ENCODE measurements at regions not wholly inside any gene's neighbourhood (a gene's known extent, or its start where the extent isn't known, plus 50 kb on each side); places are given as distances from the start of the nearest gene placed in this dataset.
"Not testable (repeated sequence)": the region's sequence is repeated elsewhere in the genome, so short reads cannot be mapped to it uniquely, and the experiment has no call there.

DNA sequence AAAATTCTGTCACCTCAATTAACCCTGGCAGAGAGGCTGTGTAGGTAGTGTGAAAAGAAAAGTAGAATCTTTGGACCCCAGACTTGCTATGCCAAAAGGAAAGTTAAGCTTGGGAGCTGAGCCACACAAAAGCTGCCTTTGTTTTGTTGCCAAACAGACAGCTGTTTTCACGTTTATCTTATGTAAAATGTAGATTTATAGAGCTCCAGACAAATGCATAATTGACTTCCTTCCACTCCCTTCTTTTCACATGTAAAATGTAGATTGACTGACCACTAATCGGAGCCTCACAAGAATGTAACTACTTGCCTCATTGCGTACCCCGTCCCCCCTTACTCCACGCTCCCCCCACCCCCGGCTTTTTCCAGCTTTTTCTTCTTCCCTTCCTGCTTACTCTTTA, 2302.2 kb upstream of the RAG2 start:
- Mint-ChIP-seq H3K27ac (no peak overlapping the region), H3K36me3 (no peaks in the 10 kb centered on the region), H3K27me3 (no peaks in the 10 kb centered on the region), H3K4me3 (no peak overlapping the region), H3K9me3 (peaks cover 0 to 18% (median 5%) of the 10 kb centered on the region in 8 donors), H3K4me1 (no peaks in the 10 kb centered on the region)
- Histone ChIP-seq H3K36me3 (ENCODE audit: insufficient read depth, low read length) (no peaks in the 10 kb centered on the region), H3K4me3 (ENCODE audit: low read length in 2 of 2) (no peak overlapping the region), H3K27me3 (ENCODE audit: insufficient read depth, low read length) (no peaks in the 10 kb centered on the region), H3K4me1 (ENCODE audit: insufficient read depth, low read length) (no peaks in the 10 kb centered on the region), H3K27ac (ENCODE audit: low read depth, low read length) (no peak overlapping the region), H3K9me3 (ENCODE audit: control insufficient read depth in 1 of 2, low read length in 2 of 2) (no peaks in the 10 kb centered on the region)
- CTCF ChIA-PET (ENCODE audit: partially characterized antibody): no interaction called here
- DNase-seq: no peak
- POLR2A ChIA-PET (ENCODE audit: partially characterized antibody): interaction anchor here (0.6 kb wide), 1 partner anchor 619 kb away, joined by 3 read pairs; no protein-coding TSS in a partner anchor
- intact Hi-C loops (cut with micrococcal nuclease): no loop called here

DNA sequence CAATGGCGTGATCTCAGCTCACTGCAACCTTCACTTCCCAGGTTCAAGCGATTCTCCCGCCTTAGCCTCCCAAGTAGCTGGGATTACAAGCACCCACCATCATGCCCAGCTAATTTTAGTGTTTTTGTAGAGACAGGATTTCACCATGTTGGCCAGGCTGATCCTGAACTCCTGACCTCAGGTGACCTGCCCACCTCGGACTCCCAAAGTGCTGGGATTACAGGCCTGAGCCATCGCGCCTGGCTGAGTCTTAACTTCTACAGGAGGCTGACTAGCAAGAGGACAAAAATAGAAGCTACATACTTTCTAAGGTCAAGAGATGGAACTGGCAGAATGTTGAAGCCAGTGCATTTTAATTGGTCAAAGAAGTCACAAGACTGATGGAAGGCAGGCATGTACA, 2296.2 kb upstream of the RAG2 start:
- H3K27ac Mint-ChIP-seq; H3K36me3 ChIP-seq (ENCODE audit: insufficient read depth, low read length); DNase-seq; H3K27ac ChIP-seq (ENCODE audit: low read depth, low read length); H3K4me1 ChIP-seq (ENCODE audit: insufficient read depth, low read length); POLR2A ChIA-PET (ENCODE audit: partially characterized antibody); H3K27me3 ChIP-seq (ENCODE audit: insufficient read depth, low read length); H3K9me3 ChIP-seq (ENCODE audit: control insufficient read depth in 1 of 2, low read length in 2 of 2); H3K36me3 Mint-ChIP-seq; H3K4me3 ChIP-seq (ENCODE audit: low read length in 2 of 2); CTCF ChIA-PET (ENCODE audit: partially characterized antibody); H3K4me3 Mint-ChIP-seq; intact Hi-C loops (cut with micrococcal nuclease); H3K4me1 Mint-ChIP-seq; H3K27me3 Mint-ChIP-seq: not testable (repeated sequence)
- H3K9me3 Mint-ChIP-seq: peaks cover 0 to 21% (median 6%) of the 10 kb centered on the region in 8 donors

- no peak overlapping the region for H3K4me3 ChIP-seq (ENCODE audit: low read length in 2 of 2)
- no peaks in the 10 kb centered on the region for H3K27me3 ChIP-seq (ENCODE audit: insufficient read depth, low read length)
- H3K9me3 ChIP-seq (ENCODE audit: control insufficient read depth in 1 of 2, low read length in 2 of 2): no peaks in the 10 kb centered on the region
- H3K4me3 Mint-ChIP-seq: no peak overlapping the region
- no peaks in the 10 kb centered on the region for H3K27me3 Mint-ChIP-seq
- no peak overlapping the region for H3K27ac ChIP-seq (ENCODE audit: low read depth, low read length)
- intact Hi-C loops (cut with micrococcal nuclease): no loop called here
- no peaks in the 10 kb centered on the region for H3K4me1 Mint-ChIP-seq
- CTCF ChIA-PET (ENCODE audit: partially characterized antibody): no interaction called here
- no peaks in the 10 kb centered on the region for H3K4me1 ChIP-seq (ENCODE audit: insufficient read depth, low read length)
- no peak for DNase-seq
- H3K36me3 Mint-ChIP-seq: no peaks in the 10 kb centered on the region
- H3K36me3 ChIP-seq (ENCODE audit: insufficient read depth, low read length): no peaks in the 10 kb centered on the region
- POLR2A ChIA-PET (ENCODE audit: partially characterized antibody): no interaction called here
- H3K27ac Mint-ChIP-seq: no peak overlapping the region
- peaks cover 0 to 7% (median 1%) of the 10 kb centered on the region in 8 donors for H3K9me3 Mint-ChIP-seq
Observed at GRCh38 chr11:38884145-38884865, 2286.3 kb upstream of the RAG2 start.

DNA sequence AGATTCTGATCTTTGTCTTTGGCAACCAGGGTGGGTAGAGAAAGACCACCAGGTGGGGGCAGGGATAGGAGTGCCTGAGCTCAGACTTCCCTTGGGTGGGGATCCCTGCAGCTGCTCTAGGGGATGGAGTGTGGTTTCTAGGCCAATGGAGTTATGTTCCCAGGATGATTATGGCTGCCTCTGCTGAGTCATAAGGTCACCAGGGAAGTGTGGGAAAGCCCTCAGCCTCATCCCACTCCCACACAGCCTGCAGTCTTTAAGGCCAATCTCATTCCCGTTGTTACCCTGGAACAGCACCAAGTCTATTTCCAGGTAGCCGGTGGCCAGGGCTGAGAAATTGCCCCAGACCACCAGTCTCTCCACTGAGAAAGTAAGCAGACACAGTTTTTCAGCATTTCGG, 2269.3 kb upstream of the RAG2 start:
- Histone ChIP-seq H3K4me1 (ENCODE audit: insufficient read depth, low read length) (no peaks in the 10 kb centered on the region), H3K4me3 (ENCODE audit: low read length in 2 of 2) (no peak overlapping the region), H3K27me3 (ENCODE audit: insufficient read depth, low read length) (no peaks in the 10 kb centered on the region), H3K9me3 (ENCODE audit: control insufficient read depth in 1 of 2, low read length in 2 of 2) (no peaks in the 10 kb centered on the region), H3K36me3 (ENCODE audit: insufficient read depth, low read length) (no peaks in the 10 kb centered on the region), H3K27ac (ENCODE audit: low read depth, low read length) (no peak overlapping the region)
- Mint-ChIP-seq H3K27me3 (no peaks in the 10 kb centered on the region), H3K27ac (no peak overlapping the region), H3K4me3 (no peak overlapping the region), H3K9me3 (peaks cover 0 to 32% (median 22%) of the 10 kb centered on the region in 8 donors), H3K36me3 (no peaks in the 10 kb centered on the region), H3K4me1 (no peaks in the 10 kb centered on the region)
- CTCF ChIA-PET (ENCODE audit: partially characterized antibody): no interaction called here
- DNase-seq: no peak
- POLR2A ChIA-PET (ENCODE audit: partially characterized antibody): no interaction called here
- intact Hi-C loops (cut with micrococcal nuclease): no loop called here

- Histone ChIP-seq H3K9me3 (ENCODE audit: control insufficient read depth in 1 of 2, low read length in 2 of 2) (no peaks in the 10 kb centered on the region), H3K4me1 (ENCODE audit: insufficient read depth, low read length) (no peaks in the 10 kb centered on the region), H3K27ac (ENCODE audit: low read depth, low read length) (no peak overlapping the region), H3K36me3 (ENCODE audit: insufficient read depth, low read length) (no peaks in the 10 kb centered on the region), H3K27me3 (ENCODE audit: insufficient read depth, low read length) (no peaks in the 10 kb centered on the region), H3K4me3 (ENCODE audit: low read length in 2 of 2) (no peak overlapping the region)
- no peak for DNase-seq
- H3K27ac Mint-ChIP-seq: no peak overlapping the region
- no peaks in the 10 kb centered on the region for H3K27me3 Mint-ChIP-seq
- ChIA-PET CTCF (ENCODE audit: partially characterized antibody) (no interaction called here), POLR2A (ENCODE audit: partially characterized antibody) (no interaction called here)
- peaks cover 0 to 37% (median 24%) of the 10 kb centered on the region in 8 donors for H3K9me3 Mint-ChIP-seq
- intact Hi-C loops (cut with micrococcal nuclease): no loop called here
- no peak overlapping the region for H3K4me3 Mint-ChIP-seq
- no peaks in the 10 kb centered on the region for H3K36me3 Mint-ChIP-seq
- no peaks in the 10 kb centered on the region for H3K4me1 Mint-ChIP-seq
Observed at GRCh38 chr11:38865922-38866321, 2267.9 kb upstream of the RAG2 start.

- Histone ChIP-seq H3K36me3 (ENCODE audit: insufficient read depth, low read length) (no peaks in the 10 kb centered on the region), H3K4me1 (ENCODE audit: insufficient read depth, low read length) (no peaks in the 10 kb centered on the region), H3K27me3 (ENCODE audit: insufficient read depth, low read length) (no peaks in the 10 kb centered on the region), H3K27ac (ENCODE audit: low read depth, low read length) (no peak overlapping the region), H3K4me3 (ENCODE audit: low read length in 2 of 2) (no peak overlapping the region), H3K9me3 (ENCODE audit: control insufficient read depth in 1 of 2, low read length in 2 of 2) (peaks cover 0 to 3% of the 10 kb centered on the region in 2 donors)
- intact Hi-C loops (cut with micrococcal nuclease): no loop called here
- no peaks in the 10 kb centered on the region for H3K36me3 Mint-ChIP-seq
- H3K9me3 Mint-ChIP-seq: peaks cover 0 to 16% (median 8%) of the 10 kb centered on the region in 8 donors
- no peaks in the 10 kb centered on the region for H3K27me3 Mint-ChIP-seq
- no peak for DNase-seq
- no peaks in the 10 kb centered on the region for H3K4me1 Mint-ChIP-seq
- ChIA-PET POLR2A (ENCODE audit: partially characterized antibody) (no interaction called here), CTCF (ENCODE audit: partially characterized antibody) (no interaction called here)
- no peak overlapping the region for H3K4me3 Mint-ChIP-seq
- H3K27ac Mint-ChIP-seq: no peak overlapping the region
Observed at GRCh38 chr11:38842991-38843390, 2245.0 kb upstream of the RAG2 start.

DNA sequence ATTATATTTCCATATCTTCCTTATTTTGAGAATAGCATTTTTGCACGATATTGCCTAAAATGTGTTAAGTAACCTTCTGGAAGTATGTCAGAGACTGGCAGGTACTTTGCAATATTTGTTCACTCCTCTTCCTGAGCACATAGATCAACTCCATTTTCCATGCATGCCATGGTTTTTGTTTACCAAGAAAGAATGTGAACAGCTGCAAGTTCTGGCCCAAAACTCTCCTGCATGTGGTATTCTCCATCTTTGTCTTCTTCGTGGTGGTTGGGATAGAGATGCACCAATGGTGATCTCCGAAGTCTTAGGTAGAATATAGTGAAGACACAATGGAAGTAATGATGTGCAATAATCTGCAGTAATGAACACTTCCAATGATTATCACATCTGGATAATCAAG, 2241.0 kb upstream of the RAG2 start:
- H3K4me1 Mint-ChIP-seq: no peaks in the 10 kb centered on the region
- Histone ChIP-seq H3K27ac (ENCODE audit: low read depth, low read length) (no peak overlapping the region), H3K4me1 (ENCODE audit: insufficient read depth, low read length) (no peaks in the 10 kb centered on the region), H3K27me3 (ENCODE audit: insufficient read depth, low read length) (no peaks in the 10 kb centered on the region), H3K9me3 (ENCODE audit: control insufficient read depth in 1 of 2, low read length in 2 of 2) (peaks cover 0 to 3% of the 10 kb centered on the region in 2 donors), H3K4me3 (ENCODE audit: low read length in 2 of 2) (no peak overlapping the region), H3K36me3 (ENCODE audit: insufficient read depth, low read length) (no peaks in the 10 kb centered on the region)
- intact Hi-C loops (cut with micrococcal nuclease): no loop called here
- POLR2A ChIA-PET (ENCODE audit: partially characterized antibody): no interaction called here
- no peak overlapping the region for H3K4me3 Mint-ChIP-seq
- H3K27ac Mint-ChIP-seq: no peak overlapping the region
- H3K36me3 Mint-ChIP-seq: no peaks in the 10 kb centered on the region
- CTCF ChIA-PET (ENCODE audit: partially characterized antibody): no interaction called here
- DNase-seq: no peak
- H3K27me3 Mint-ChIP-seq: no peaks in the 10 kb centered on the region
- peaks cover 0 to 9% (median 5%) of the 10 kb centered on the region in 8 donors for H3K9me3 Mint-ChIP-seq

GRCh38 chr11:38835966-38836365, 2237.9 kb upstream of the RAG2 start:
- Histone ChIP-seq H3K36me3 (ENCODE audit: insufficient read depth, low read length) (no peaks in the 10 kb centered on the region), H3K27me3 (ENCODE audit: insufficient read depth, low read length) (no peaks in the 10 kb centered on the region), H3K9me3 (ENCODE audit: control insufficient read depth in 1 of 2, low read length in 2 of 2) (peaks cover 0 to 3% of the 10 kb centered on the region in 2 donors), H3K4me3 (ENCODE audit: low read length in 2 of 2) (no peak overlapping the region), H3K27ac (ENCODE audit: low read depth, low read length) (no peak overlapping the region), H3K4me1 (ENCODE audit: insufficient read depth, low read length) (no peaks in the 10 kb centered on the region)
- H3K27me3 Mint-ChIP-seq: no peaks in the 10 kb centered on the region
- no peak for DNase-seq
- no peak overlapping the region for H3K4me3 Mint-ChIP-seq
- H3K4me1 Mint-ChIP-seq: no peaks in the 10 kb centered on the region
- no peaks in the 10 kb centered on the region for H3K36me3 Mint-ChIP-seq
- H3K9me3 Mint-ChIP-seq: peaks cover 0 to 9% (median 3%) of the 10 kb centered on the region in 8 donors
- H3K27ac Mint-ChIP-seq: no peak overlapping the region
- intact Hi-C loops (cut with micrococcal nuclease): no loop called here
- POLR2A ChIA-PET (ENCODE audit: partially characterized antibody): no interaction called here
- CTCF ChIA-PET (ENCODE audit: partially characterized antibody): no interaction called here

All from CD4-positive, alpha-beta memory T cell (primary cell).